Hypothalamus (tissue), 51 donors: ENCODE measurements at regions not wholly inside any gene's neighbourhood (a gene's known extent, or its start where the extent isn't known, plus 50 kb on each side); places are given as distances from the start of the nearest gene placed in this dataset.

Experiments
- DNase-seq, 51 donors: peaks; one replicate each; lab custom pipeline; 2025; lab: John Stamatoyannopoulos, UW

DNA sequence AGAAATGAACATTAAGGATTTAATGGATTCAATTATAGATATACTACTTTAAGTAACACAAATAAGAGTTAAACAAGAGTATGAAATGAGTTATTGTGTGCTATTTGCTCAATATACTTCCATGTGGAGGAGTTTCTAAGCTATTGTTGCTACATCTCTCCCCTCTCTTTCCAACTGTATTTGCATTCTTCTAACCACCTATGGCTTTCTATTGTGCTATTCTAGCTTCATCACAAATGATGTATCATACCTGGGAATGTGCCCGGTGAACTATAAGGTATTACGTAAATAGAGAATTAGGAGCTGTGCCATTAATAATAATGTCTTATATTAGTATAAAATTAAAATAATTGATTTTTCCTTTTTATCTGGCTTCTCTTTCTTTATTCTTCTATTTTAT is 87.1 kb upstream of the PLEKHG7 start:
- no peak for DNase-seq

DNA sequence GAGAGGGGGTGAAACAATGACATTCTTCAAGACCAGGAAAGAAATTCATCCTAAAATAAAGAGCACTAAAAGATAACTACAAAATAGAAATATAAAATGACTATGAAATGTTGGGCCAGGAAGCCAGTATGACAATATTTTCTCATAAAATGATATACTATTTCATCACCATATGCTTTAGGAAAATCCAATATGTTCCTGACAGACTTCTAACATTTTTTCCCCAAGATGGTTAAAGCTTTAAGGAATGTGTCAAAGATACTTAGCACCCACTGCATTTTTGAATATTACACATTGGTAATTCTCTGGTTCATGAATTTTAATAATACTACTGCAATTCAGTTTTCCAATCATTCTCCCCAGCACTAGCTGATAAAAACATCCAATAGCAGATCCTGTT is 87.7 kb upstream of the PLEKHG7 start:
- no peak for DNase-seq

DNA sequence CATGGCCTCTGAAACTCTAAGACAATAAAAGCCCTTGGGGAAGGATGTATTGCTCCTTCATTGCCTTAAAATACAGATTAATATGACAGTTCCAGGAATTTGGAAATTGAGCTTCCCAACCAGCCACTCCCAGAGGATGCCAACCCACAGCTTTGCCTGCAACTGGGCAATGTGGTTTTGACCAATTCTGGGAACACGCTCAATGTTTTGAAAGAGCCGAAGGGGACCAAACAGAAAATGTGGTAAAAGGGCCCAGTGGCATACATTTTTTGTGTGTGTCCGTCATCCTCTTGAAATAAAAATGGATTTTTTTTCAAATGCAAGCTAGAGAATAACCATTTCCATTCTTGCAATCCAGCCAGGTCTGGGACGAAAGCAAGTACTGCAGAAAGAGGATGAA is 88.3 kb upstream of the PLEKHG7 start:
- no peak for DNase-seq

DNA sequence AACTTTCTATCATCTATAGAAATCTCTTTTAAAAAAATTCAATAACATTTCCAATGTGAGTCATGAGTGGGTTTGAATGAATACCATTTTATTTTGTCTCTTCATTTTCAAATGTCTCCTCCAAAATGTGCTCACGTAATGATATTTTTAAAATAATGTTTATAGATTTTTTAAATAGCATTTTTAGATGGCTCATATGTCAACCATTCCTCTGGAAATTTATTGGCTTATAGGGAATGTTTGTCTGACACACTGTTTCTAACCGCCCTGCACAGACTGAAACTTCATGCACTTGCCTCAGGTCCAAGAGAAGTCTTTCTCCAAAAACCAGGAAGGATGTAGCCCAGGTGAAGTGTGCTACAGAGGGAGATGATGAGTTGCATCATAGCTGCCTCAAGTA is 88.8 kb upstream of the PLEKHG7 start:
- no peak for DNase-seq

DNA sequence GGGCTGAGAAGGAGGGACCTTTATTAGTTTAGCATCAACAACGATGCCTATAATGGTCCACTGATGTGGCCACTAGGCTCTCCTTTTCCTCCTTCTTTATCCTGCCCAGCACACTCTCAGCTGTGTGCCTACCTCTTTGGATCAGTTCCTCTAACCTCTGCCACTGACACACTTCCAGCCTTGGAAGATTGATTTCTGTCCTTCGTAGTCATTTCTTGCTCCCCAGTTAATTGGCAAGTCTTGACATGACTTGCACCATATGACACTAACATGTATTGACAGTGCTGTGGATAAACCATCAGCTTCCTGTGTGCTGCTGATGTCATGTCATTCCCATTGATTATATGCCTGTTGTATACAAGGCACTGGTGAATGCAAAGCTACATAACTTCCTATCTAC is 90.2 kb upstream of the PLEKHG7 start:
- no peak for DNase-seq

DNA sequence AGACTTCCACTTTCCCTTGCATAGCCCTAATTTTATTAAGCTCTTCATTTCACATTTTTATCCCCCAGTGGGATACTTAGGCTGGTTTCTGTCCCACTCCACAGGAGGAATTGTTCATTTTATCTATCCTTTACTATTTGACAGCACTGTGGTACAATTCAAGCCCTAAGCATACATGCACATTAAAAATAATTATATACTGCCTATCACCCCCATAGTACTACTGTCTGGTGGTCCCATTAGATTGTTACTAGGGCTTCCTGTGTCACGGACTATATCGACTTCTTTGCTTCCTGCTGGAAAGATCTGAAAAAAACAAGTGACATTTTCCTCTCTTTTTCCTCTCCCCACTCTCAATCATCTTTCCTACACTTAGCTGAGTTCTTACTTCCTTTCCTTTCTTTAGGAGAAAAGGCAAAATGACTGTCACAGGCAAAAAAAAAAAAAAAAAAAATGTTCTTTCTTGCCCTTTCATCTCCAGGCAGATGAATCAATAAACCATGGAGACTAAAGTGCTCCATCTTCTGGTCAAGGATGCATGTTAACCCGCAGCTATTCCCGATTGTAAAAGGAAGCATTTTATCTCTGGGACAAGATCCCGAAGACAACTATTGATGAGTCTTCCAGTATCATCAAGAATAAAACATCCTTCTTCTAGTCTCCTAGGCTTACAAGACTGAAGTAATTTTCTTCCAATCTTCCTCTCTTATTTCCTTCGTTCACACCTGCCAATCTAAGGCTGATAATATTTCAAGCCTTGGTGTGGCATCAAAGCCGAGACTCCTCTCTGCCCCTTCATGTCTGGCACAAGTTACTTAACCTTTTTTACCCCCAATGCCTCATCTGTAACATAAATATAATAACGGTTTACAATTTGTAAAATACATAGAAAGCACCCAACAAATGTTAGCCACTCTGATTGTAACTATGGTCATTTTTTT is 94.4 kb upstream of the PLEKHG7 start:
- DNase-seq: peak in 1 of 51 donors; percentile 26

DNA sequence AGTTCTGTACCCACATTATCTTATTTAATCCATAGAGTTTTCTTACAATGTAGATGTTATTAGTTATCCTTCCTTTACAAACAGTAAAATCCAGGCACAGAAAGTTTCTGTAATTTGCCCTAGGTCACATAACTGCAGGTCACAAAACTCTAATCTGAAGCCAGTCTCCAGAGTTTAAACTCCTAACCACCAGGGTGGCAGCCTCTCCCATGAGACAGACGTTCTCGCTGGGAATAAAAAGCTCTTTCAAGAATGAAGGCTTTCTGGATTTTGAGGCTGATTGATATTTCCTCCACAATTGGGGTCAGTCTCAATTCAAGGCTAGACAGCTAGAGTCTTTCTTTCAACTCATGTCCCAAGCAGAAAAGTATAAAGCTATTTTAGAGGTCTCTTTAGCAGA is 95.8 kb upstream of the PLEKHG7 start:
- DNase-seq: no peak

DNA sequence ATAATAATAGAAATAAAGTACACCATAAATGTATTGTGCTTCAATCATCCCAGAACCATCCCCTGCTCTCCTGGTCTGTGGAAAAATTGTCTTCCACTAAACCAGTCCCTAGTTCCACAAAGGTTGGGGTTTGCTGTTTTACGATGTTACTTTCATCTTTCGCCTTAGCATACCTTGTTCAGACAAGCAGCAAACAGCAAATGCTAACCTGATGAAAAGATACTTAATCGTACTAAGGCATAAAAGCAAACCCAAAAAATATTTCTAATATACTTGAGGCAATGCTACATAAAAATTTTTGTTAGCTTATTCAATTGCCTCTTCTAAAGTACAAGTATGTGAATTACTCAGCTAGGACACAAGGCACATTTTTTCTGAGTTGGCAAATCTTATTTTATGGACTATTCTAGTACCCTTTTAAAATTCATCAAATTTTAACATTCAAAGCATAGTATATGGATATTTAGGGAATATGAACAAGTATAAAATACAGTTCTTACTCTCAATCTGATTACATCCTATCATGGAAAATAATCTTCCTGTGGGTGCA is 97.1 kb upstream of the PLEKHG7 start:
- DNase-seq: no peak

DNA sequence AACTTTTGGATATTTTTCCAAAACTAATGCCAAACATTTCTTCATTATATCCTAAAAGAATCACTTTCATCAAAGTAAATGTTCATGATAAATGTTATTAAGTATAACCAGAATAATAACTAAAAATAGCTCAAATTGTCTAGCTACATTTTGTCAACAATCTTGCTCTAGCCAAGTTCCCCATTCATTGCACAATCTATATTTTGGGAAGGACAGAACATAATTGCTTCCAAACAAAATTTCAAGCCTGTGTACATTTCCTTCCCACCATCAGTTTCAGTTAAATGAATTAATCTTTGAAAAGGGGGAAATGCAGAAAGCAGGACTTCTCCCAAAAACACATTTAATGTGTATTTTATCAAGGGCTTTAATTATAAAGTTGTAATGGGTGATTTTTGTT is 98.0 kb upstream of the PLEKHG7 start:
- no peak for DNase-seq

DNA sequence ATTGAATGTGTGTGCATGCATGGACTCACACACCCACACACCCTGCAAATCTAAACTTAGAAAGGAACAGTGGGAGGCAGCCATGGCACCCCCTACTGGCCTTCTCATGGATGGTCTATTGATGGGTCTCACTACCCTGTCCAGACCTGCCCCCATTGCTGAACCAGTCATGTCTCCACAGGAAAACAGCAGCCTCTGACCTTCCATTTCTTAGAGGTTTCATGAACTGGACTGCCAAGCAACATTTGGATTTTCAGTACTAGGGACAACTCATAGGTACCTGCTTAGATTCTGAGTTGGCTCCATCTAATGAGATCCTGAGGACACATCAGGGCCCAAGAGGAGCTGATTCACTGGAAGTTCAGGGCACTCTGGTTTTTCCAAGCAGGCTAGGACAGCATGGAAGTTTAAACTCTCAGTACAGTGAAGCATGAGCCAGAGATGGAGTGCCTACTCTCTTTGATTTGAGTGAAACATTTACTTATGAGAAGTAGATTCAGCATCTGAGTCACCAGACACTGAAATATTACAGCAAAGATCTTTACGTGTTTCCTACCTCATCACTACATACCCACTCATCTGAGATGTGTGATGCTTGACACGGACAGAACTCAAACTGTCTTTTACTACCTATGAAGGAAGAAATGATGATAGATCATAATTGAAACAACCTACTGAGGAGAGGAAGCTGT is 98.9 kb upstream of the PLEKHG7 start:
- DNase-seq: no peak

DNA sequence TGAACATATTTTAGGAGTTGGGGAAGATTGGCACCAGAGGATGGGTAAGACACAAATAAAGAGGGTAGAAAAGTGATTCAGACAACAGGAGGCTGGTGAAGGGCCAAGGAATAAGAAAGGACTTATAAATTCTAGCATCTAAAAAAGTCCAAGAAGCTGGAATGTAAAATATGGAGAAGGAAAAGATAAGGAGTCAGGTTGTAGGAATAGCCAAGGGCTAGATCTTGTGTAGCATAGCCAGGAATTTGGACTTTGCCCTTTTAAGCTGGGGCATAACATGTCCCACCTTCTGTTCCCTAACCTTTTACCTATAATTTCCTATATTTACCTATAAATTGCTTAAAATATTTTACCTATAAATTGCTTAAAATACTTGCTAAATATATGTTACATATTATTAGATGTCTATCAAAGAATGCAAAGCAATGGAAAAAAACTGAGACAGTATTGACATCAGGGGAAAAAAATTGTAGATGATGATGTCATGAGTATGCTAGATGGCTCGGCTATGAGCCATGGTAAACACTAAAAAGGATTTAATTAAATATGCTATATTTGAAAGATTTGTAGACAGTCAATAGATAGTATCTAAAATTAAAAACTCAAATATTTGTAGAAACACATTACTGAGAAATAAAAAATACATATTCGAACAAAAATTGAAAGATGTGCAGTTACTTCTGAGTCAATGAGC is 99.7 kb upstream of the PLEKHG7 start:
- DNase-seq: no peak

DNA sequence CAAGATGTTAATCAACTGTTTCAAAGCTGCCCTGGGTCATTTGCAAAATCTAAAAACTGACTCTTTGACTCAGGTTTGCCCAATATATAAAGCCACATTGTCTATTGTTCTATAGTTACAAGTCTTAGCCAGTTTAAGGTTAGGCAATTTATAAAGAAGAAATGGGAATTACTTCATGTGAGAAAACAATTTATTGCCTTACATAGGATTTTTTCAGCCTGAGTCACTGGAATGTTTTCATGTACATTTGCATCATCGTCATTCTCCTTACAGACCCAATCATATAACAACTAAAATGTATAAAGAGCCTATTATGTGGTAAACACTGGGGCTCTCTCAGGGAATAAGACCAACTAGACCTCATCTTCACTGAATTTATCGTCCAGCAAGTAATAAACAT is 100.3 kb upstream of the PLEKHG7 start:
- DNase-seq: no peak

DNA sequence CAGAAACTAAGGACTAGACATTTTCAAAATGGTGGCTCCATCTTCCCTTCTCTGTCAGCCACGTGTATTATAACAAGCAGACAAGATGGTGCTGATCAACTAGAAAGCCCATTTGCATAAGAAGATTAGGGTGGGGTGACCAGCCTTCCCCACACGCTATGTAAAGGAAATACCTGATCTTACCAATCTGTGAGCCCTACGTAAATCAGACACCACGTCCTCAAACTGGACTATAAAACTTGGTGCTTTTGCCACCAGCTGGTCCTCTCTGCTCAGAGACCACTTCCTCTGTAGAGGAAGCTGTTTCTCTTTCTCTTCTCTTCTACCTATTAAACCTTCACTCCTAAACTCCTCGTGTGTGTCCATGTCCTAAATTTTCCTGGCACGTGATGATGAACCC is 101.1 kb upstream of the PLEKHG7 start:
- DNase-seq: no peak

DNA sequence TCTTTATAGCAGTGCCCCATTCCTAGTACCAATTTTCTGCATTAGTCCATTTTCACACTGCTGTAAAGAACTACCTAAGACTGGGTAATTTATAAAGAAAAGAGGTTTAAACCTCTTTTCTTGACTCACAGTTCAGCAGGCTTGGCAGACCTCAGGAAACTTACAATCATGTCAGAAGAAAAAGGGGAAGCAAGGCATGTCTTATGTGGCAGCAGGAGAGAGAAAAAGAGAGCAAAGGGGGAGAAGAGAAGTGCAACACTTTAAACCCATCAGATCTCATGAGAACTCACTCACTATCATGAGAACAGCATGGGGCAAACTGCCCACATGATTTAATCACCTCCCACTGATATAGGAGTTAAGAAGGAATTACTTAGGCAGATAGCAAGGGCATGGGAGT is 101.6 kb upstream of the PLEKHG7 start:
- no peak for DNase-seq

DNA sequence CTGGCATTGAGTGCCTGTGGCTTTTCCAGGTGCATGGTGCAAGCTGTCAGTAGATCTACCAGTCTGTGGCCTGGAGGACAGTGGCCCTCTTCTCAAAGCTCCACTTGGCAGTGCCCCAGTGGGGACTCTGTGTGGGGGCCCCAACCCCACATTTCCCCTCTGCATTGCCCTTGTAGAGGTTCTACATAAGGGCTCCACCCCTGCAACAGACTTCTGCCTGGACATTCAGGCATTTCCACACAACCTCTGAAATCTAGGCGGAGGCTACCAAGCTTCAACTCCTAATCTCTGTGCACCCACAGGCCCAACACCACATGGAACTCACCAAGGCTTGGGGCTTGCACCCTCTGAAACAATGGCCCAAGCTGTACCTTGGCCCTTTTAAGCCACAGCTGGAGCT is 102.7 kb upstream of the PLEKHG7 start:
- DNase-seq: no peak

DNA sequence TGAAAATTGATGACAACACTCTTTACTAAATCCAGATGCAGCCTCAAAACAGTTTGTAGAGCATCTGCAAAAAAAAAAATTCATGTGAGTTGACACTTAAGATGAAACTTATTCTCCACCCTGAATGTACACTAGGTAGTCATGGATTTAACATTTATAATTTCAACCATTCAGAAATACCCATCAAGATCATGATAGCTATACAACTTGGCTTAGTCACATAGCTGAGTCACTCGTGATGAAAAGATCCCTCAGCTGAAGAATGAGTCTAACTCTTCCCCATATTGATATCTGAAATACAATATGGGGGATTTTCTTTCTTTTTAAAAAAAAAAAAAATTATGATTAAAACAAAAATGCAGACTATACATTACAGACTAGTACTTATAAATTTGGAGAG is 104.8 kb upstream of the PLEKHG7 start:
- no peak for DNase-seq

DNA sequence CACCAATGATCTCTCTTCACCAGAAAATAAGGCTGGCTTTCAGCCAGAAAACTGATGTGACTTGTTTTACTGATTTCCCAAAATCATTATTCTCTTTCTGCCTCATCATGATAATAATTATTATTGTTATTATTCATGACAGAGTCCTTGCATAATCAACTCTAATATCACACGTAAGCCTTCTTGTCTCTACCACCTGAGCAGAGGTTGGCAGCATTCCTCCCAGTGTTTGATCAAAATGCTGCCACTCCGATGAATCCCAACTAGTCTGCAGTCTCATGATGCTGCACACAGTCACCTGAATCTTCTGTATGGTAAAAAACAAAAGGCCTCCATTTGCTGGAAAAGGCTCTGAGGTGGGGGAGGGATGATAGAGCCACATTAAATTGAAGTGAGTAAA is 105.7 kb upstream of the PLEKHG7 start:
- no peak for DNase-seq

DNA sequence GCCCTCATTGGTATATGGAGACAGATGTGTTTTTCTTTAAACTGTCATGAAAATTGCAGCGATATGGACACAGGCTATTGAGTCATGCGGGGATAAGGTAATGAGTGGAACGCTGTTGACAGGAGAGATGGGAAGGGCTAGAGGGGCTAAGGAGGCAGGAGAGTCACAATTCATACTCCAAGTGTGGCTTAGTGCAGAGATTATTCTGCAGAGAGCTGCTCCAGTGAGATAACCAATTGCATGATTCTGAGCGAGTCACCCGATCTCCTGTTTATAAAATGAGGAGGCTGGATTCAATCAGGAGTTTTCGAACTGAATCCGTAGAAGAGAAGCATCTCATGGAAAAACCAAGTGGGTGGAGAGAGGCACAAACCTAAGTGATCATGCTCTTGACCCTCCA is 106.4 kb upstream of the PLEKHG7 start:
- no peak for DNase-seq

DNA sequence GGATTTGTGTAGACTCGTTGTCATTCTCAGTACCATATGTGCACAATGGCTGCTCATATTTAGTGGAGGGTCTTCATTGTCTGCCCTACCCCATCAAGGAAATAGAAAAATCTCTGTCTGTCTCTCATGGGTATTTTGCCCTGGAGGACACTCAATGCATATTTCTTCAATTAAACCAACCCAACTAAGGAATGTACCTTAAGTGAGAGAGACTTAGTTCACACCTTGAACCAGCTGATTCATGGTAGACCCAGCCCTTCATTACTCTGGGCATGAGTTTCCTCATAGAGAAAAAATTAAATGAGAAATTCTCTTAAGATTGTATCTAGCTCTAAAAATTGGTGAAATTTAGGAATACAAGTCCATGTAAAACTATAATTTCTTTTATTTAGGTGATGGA is 107.1 kb upstream of the PLEKHG7 start:
- DNase-seq: no peak

DNA sequence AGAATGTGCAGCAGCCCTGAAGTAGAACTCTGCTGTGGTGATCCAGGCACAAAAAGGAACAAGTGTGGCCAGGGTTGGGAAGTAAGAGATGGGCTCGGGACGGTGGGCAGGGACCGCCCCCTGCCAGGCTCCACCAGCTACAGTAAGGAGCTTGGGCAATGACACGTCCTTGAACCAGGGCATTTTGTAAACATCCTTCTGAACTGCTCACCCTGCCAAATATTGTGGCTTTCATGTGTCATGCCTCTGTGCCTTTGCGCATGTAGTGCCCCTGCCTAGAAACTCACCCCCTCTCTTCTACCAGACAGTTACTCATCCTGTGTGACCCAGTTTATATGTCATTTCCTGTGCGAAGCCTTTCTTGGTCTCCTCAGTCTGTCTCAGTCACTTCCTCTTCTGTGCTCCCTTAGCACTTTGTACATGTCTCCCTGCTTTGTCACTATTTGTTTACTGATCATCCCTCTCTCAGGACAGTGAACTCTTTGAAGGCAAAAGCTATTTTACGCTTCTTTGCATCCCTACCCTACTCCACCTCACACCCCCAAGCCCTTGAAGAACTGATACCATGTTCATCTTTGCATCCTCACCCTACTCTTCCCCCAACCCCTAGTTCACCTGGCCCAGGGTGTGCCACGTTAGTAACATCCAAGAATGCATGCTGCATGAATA is 108.9 kb upstream of the PLEKHG7 start:
- peak in 11 of 51 donors; percentile 3 to 24 (median 14) for DNase-seq
